ENCODE measurements at regions not wholly inside any gene's neighbourhood (a gene's known extent, or its start where the extent isn't known, plus 50 kb on each side); places are given as distances from the start of the nearest gene placed in this dataset.
"Not testable (repeated sequence)": the region's sequence is repeated elsewhere in the genome, so short reads cannot be mapped to it uniquely, and the experiment has no call there.

DNA sequence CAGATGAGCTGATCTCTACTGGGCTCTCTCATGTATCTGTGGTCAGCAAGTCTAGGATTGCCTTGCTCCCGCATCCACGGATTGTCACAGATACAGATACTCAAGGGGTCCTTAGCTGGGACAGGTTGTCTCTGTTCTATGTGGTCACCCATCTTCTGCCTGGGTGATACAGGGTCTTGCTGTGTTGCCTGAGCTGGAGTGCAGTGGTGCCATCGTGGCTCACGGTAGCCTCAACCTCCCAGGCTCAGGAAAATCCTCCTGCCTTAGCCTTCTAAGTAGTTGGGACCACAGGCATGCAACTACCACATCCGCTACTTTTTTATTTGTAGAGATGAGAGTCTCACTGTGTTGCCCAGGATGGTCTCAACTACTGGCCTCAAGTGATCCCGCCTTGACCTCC is 72.5 kb upstream of the ZNF217 start:
- TF ChIP-seq, protein P1, sequence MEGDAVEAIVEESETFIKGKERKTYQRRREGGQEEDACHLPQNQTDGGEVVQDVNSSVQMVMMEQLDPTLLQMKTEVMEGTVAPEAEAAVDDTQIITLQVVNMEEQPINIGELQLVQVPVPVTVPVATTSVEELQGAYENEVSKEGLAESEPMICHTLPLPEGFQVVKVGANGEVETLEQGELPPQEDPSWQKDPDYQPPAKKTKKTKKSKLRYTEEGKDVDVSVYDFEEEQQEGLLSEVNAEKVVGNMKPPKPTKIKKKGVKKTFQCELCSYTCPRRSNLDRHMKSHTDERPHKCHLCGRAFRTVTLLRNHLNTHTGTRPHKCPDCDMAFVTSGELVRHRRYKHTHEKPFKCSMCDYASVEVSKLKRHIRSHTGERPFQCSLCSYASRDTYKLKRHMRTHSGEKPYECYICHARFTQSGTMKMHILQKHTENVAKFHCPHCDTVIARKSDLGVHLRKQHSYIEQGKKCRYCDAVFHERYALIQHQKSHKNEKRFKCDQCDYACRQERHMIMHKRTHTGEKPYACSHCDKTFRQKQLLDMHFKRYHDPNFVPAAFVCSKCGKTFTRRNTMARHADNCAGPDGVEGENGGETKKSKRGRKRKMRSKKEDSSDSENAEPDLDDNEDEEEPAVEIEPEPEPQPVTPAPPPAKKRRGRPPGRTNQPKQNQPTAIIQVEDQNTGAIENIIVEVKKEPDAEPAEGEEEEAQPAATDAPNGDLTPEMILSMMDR (IDR thresholded peaks at IDR 0.05; ENCODE audit: extremely low read depth, insufficient read depth, missing control alignments): no peak
- in situ Hi-C loops (cut with MboI; ENCODE audit: low pct_unique_long_range_greater_than_20kb, low sequenced_read_pairs, unreplicated experiment): no loop called here
- DNase-seq (ENCODE audit: low spot score): no peak

GRCh38 chr20:53664121-53664520 is 70.5 kb upstream of the ZNF217 start:
- in situ Hi-C loops (cut with MboI; ENCODE audit: low pct_unique_long_range_greater_than_20kb, low sequenced_read_pairs, unreplicated experiment): no loop called here
- TF ChIP-seq, protein P1 (IDR thresholded peaks at IDR 0.05; ENCODE audit: extremely low read depth, insufficient read depth, missing control alignments): no peak
- no peak for DNase-seq (ENCODE audit: low spot score)

GRCh38 chr20:53663521-53663920 is 69.9 kb upstream of the ZNF217 start:
- DNase-seq (ENCODE audit: low spot score); in situ Hi-C loops (cut with MboI; ENCODE audit: low pct_unique_long_range_greater_than_20kb, low sequenced_read_pairs, unreplicated experiment): not testable (repeated sequence)

DNA sequence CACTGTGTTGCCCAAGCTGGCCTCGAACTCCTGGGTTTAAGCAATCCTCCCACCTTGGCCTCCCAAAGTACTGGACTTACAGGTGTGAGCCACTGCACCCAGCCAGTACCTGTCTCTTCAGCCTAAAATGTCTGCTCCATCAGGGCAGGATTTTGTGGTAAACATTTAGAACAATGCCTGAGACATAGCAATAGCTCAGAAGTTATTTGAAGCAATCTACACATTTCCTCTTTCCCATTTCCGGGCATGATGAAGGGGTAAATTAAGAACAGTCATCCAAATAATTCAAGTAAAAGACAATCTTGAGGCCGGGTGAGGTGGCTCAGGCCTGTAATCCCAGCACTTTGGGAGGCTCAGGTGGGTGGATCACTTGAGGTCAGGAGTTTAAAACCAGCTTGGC is 69.0 kb upstream of the ZNF217 start:
- TF ChIP-seq, protein P1 (IDR thresholded peaks at IDR 0.05; ENCODE audit: extremely low read depth, insufficient read depth, missing control alignments): no peak
- in situ Hi-C loops (cut with MboI; ENCODE audit: low pct_unique_long_range_greater_than_20kb, low sequenced_read_pairs, unreplicated experiment): no loop called here
- no peak for DNase-seq (ENCODE audit: low spot score)

DNA sequence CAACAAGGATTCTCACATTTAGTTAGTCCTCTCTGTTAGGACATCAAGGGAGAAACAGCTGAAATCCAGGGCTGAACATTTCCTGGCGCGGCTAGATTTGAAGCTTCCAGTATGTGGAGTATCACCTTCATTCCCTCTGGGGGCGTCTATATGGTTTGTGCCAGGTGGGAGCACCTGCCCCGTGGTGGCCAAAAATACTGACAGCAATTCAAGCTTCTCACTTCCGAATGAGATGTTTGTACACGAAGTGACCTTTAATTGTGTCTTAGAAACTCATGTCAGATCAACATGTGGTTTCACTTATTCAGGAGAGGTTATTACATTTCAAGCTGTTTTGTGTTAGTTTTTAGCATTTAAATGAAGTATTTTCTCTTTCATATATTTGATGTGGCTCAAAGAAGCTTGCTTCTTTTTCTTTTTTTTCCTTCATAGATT is 67.3 kb upstream of the ZNF217 start:
- TF ChIP-seq, protein P1 (IDR thresholded peaks at IDR 0.05; ENCODE audit: extremely low read depth, insufficient read depth, missing control alignments): no peak
- peak; percentile 53 for DNase-seq (ENCODE audit: low spot score)
- in situ Hi-C loops (cut with MboI; ENCODE audit: low pct_unique_long_range_greater_than_20kb, low sequenced_read_pairs, unreplicated experiment): no loop called here

- in situ Hi-C loops (cut with MboI; ENCODE audit: low pct_unique_long_range_greater_than_20kb, low sequenced_read_pairs, unreplicated experiment): no loop called here
- peak; percentile 38 for DNase-seq (ENCODE audit: low spot score)
- TF ChIP-seq, protein P1 (IDR thresholded peaks at IDR 0.05; ENCODE audit: extremely low read depth, insufficient read depth, missing control alignments): no peak
Measured at GRCh38 chr20:53660078-53660909, 66.7 kb upstream of the ZNF217 start.

DNA sequence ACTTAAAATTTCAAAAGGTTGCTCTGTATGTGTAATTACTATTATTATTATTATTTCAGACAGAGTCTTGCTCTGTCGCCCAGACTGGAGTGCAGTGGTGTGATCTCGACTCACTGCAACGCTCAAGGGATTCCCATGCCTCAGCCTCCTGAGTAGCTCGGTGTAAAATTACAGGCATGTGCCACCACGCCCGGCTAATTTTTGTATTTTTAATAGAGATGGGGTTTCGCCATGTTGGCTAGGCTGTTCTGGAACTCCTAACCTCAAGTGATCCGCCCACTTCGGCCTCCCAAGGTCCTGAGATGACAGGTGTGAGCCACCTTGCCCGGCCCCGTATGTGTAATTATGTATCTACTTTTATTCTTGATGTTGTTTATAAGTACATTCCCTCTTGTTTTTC is 65.3 kb upstream of the ZNF217 start:
- in situ Hi-C loops (cut with MboI; ENCODE audit: low pct_unique_long_range_greater_than_20kb, low sequenced_read_pairs, unreplicated experiment): loop anchor here (10.0 kb wide), 1 partner anchor 76 kb away; no protein-coding TSS in a partner anchor
- no peak for DNase-seq (ENCODE audit: low spot score)
- TF ChIP-seq, protein P1 (IDR thresholded peaks at IDR 0.05; ENCODE audit: extremely low read depth, insufficient read depth, missing control alignments): no peak
